DND-41 (cell line): ENCODE measurements at regions not wholly inside any gene's neighbourhood (a gene's known extent, or its start where the extent isn't known, plus 50 kb on each side); places are given as distances from the start of the nearest gene placed in this dataset.

Experiments used
- CTCF ChIP-seq: IDR thresholded peaks from 2 replicates; pipeline ENCODE4 v1.5.1; 2012; ENCODE audit warnings: borderline replicate concordance, low read length, moderate library complexity, mild to moderate bottlenecking; ENCODE audit not compliant: poor library complexity, severe bottlenecking; ENCODE audit errors: extremely low read depth
- EZH2 ChIP-seq: IDR thresholded peaks from 3 replicates; pipeline ENCODE4 v1.6.1; 2012; ENCODE audit warnings: borderline replicate concordance, low read depth, mild to moderate bottlenecking, moderate library complexity, low read length, inconsistent platforms; ENCODE audit not compliant: severe bottlenecking

GRCh38 chrX:7486505-7486904 lies 338.6 kb upstream of the PUDP start:
- TF ChIP-seq CTCF = no peak
- no peak for TF ChIP-seq EZH2
